H9 (cell line): ENCODE measurements at regions not wholly inside any gene's neighbourhood (a gene's known extent, or its start where the extent isn't known, plus 50 kb on each side); places are given as distances from the start of the nearest gene placed in this dataset.

Source experiments
- DNase-seq: peaks from one replicate; pipeline ENCODE4 v3.0.0-alpha.2; 2017
- H2AFZ ChIP-seq: one replicate; pipeline ENCODE4 v1.6.1; 2013; ENCODE audit warnings: mild to moderate bottlenecking, low read length, control low read depth, moderate library complexity
- H2AK5ac ChIP-seq: 2 replicates; pipeline ENCODE4 v1.6.1; 2013; ENCODE audit warnings: low read length, control low read depth, mixed read lengths; ENCODE audit not compliant: insufficient read length
- H2BK120ac ChIP-seq: one replicate; pipeline ENCODE4 v1.6.1; 2013; ENCODE audit warnings: low read depth, mild to moderate bottlenecking, low read length, control low read depth, inconsistent platforms; ENCODE audit not compliant: poor library complexity, severe bottlenecking
- H2BK12ac ChIP-seq: 2 replicates; pipeline ENCODE4 v1.6.1; 2013; ENCODE audit warnings: low read length, control low read depth, mixed read lengths, low read depth; ENCODE audit not compliant: insufficient read length
- H2BK15ac ChIP-seq: 2 replicates; pipeline ENCODE4 v1.6.1; 2013; ENCODE audit warnings: low read depth, low read length, control low read depth
- H2BK20ac ChIP-seq: one replicate; pipeline ENCODE4 v1.6.1; 2013; ENCODE audit warnings: low read depth, mild to moderate bottlenecking, low read length, control low read depth, inconsistent platforms; ENCODE audit not compliant: poor library complexity, severe bottlenecking
- H2BK5ac ChIP-seq: 2 replicates; pipeline ENCODE4 v1.6.1; 2013; ENCODE audit warnings: low read length, control low read depth, mixed read lengths; ENCODE audit not compliant: insufficient read length
- H3K14ac ChIP-seq: 2 replicates; pipeline ENCODE4 v1.6.1; 2013; ENCODE audit warnings: low read length, control low read depth; ENCODE audit not compliant: insufficient read depth
- H3K18ac ChIP-seq: 2 replicates; pipeline ENCODE4 v1.6.1; 2013; ENCODE audit warnings: low read depth, mild to moderate bottlenecking, mixed read lengths, low read length, control low read depth; ENCODE audit not compliant: insufficient read length
- H3K23ac ChIP-seq: 2 replicates; pipeline ENCODE4 v1.6.1; 2013; ENCODE audit warnings: low read length, control low read depth, mixed read lengths, low read depth; ENCODE audit not compliant: insufficient read length
- H3K23me2 ChIP-seq: 2 replicates; pipeline ENCODE4 v1.6.1; 2013; ENCODE audit warnings: low read depth, mild to moderate bottlenecking, mixed read lengths, low read length, control low read depth; ENCODE audit not compliant: insufficient read length, poor library complexity, severe bottlenecking
- H3K27ac ChIP-seq: 2 replicates; pipeline ENCODE4 v1.5.1; 2013; ENCODE audit warnings: low read length, control low read depth, mixed read lengths, low read depth; ENCODE audit not compliant: insufficient read length
- H3K27me3 ChIP-seq: 2 replicates; pipeline ENCODE4 v1.6.1; 2013; ENCODE audit warnings: low read length, control low read depth, inconsistent platforms; ENCODE audit not compliant: insufficient read depth
- H3K4ac ChIP-seq: 2 replicates; pipeline ENCODE4 v1.6.1; 2013; ENCODE audit warnings: low read depth, mild to moderate bottlenecking, control low read depth, inconsistent platforms, low read length, moderate library complexity
- H3K4me1 ChIP-seq: 2 replicates; pipeline ENCODE4 v1.6.1; 2013; ENCODE audit warnings: low read length, control low read depth, inconsistent platforms; ENCODE audit not compliant: insufficient read depth
- H3K4me2 ChIP-seq: 2 replicates; pipeline ENCODE4 v1.6.1; 2013; ENCODE audit warnings: low read length, control low read depth, mixed read lengths; ENCODE audit not compliant: insufficient read length, insufficient read depth
- H3K56ac ChIP-seq: 2 replicates; pipeline ENCODE4 v1.6.1; 2013; ENCODE audit warnings: low read depth, mild to moderate bottlenecking, mixed read lengths, low read length, control low read depth; ENCODE audit not compliant: insufficient read length
- H3K79me1 ChIP-seq: 2 replicates; pipeline ENCODE4 v1.6.1; 2013; ENCODE audit warnings: low read depth, mild to moderate bottlenecking, moderate library complexity, low read length, control low read depth, inconsistent platforms; ENCODE audit not compliant: insufficient read depth, poor library complexity, severe bottlenecking
- H3K79me2 ChIP-seq: 2 replicates; pipeline ENCODE4 v1.6.1; 2013; ENCODE audit warnings: low read length, control low read depth, inconsistent platforms; ENCODE audit not compliant: insufficient read depth
- H3K9ac ChIP-seq: 2 replicates; pipeline ENCODE4 v1.6.1; 2013; ENCODE audit warnings: low read length, control low read depth, mixed read lengths; ENCODE audit not compliant: insufficient read length; ENCODE audit errors: extremely low read depth
- H3K9me3 ChIP-seq: one replicate; pipeline ENCODE4 v1.6.1; 2013; ENCODE audit warnings: low read depth, low read length, inconsistent platforms; ENCODE audit not compliant: control insufficient read depth
- H3T11ph ChIP-seq: one replicate; pipeline ENCODE4 v1.6.1; 2013; ENCODE audit warnings: mild to moderate bottlenecking, low read length, control low read depth, inconsistent platforms
- H4K20me1 ChIP-seq: one replicate; pipeline ENCODE4 v1.6.1; 2013; ENCODE audit not compliant: control insufficient read depth, insufficient read length, insufficient read depth
- H4K5ac ChIP-seq: 2 replicates; pipeline ENCODE4 v1.6.1; 2013; ENCODE audit warnings: low read depth, mild to moderate bottlenecking, mixed read lengths, low read length, control low read depth; ENCODE audit not compliant: insufficient read length
- H4K8ac ChIP-seq: replicated peaks from 2 replicates; pipeline ENCODE4 v1.6.1; 2013; ENCODE audit warnings: low read length, control low read depth, mixed read lengths, low read depth; ENCODE audit not compliant: insufficient read length
- H4K91ac ChIP-seq: 2 replicates; pipeline ENCODE4 v1.6.1; 2013; ENCODE audit warnings: low read depth, mild to moderate bottlenecking, moderate library complexity, mixed read lengths, low read length, control low read depth; ENCODE audit not compliant: insufficient read length
- H3K27ac Mint-ChIP-seq, 3 experiments: 2 replicates in 2 of 3; 3 replicates in 1 of 3; pipeline ENCODE4 v1.8.0; 2020 to 2021; ENCODE audit warnings: mixed read lengths in 3 of 3, mild to moderate bottlenecking in 1 of 3, moderate library complexity in 1 of 3
- H3K27me3 Mint-ChIP-seq: 2 replicates; pipeline ENCODE4 v1.8.0; 2021; ENCODE audit warnings: low read depth, mild to moderate bottlenecking, moderate library complexity, mixed read lengths
- H3K36me3 Mint-ChIP-seq, 3 experiments: 2 replicates in 2 of 3; 3 replicates in 1 of 3; pipeline ENCODE4 v1.8.0; 2020 to 2021; ENCODE audit warnings: low read depth in 3 of 3, mixed read lengths in 3 of 3; ENCODE audit not compliant: insufficient read depth in 1 of 3
- H3K4me1 Mint-ChIP-seq, 2 experiments: 2 replicates each; pipeline ENCODE4 v1.8.0; 2020; ENCODE audit warnings: mixed read lengths in 2 of 2
- H3K4me3 Mint-ChIP-seq, 2 experiments: 2 replicates in 1 of 2; 3 replicates in 1 of 2; pipeline ENCODE4 v1.8.0; 2020 to 2021; ENCODE audit warnings: mild to moderate bottlenecking in 2 of 2, mixed read lengths in 2 of 2, moderate library complexity in 1 of 2
- H3K9me3 Mint-ChIP-seq, 2 experiments: 2 replicates in 1 of 2; 3 replicates in 1 of 2; pipeline ENCODE4 v1.8.0; 2020; ENCODE audit warnings: mild to moderate bottlenecking in 2 of 2, mixed read lengths in 2 of 2, moderate library complexity in 1 of 2
- CTCF ChIP-seq: fragments of 200-600 bp; sonication (generic); conservative IDR thresholded peaks from 3 replicates; pipeline ENCODE4 v1.8.0; 2021; ENCODE audit warnings: antibody characterized with exemption, mild to moderate bottlenecking
- WGBS: extraction: QIAGEN DNeasy Blood & Tissue Kit; methylation state at CpG from one replicate; pipeline ENCODE4 v1.1.7; 2013; ENCODE audit warnings: missing lambda C conversion rate, low lambda C conversion rate, mixed read lengths; ENCODE audit not compliant: insufficient read length; ENCODE audit errors: extremely low coverage; 5-methylcytosine and 5-hydroxymethylcytosine counted together

DNA sequence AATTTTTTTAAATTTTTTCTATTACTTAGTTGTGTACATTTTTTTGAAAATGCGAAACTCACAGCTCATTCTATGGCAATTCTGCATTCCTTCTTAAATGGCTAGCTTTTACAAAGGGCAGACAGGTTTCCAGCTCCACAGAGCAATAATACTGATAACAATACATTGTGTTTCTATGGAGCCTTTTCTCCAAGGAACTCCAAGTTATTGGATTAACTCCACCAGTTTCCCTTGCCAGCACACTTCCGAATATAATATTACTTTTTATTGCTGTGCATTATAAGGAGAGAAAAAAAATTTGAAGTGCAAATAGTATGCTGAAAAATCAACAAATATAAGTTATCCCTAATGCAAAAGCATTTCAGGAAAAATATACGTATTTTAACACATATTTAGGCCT is 127.5 kb upstream of the PSMD7 start:
- H3K27ac Mint-ChIP-seq, result no peak overlapping the region

More for the DNA sequence above, 127.5 kb upstream of the PSMD7 start:
- Histone ChIP-seq H3K23me2 (no peaks in the 10 kb centered on the region), H3K9ac (no peak overlapping the region), H2BK5ac (no peak overlapping the region), H3K14ac (no peak overlapping the region), H3K4me2 (no peak overlapping the region), H3K23ac (no peak overlapping the region), H3K9me3 (no peaks in the 10 kb centered on the region), H4K20me1 (no peaks in the 10 kb centered on the region), H2AFZ (no peak overlapping the region), H3K56ac (no peak overlapping the region), H3K79me2 (no peaks in the 10 kb centered on the region), H2AK5ac (no peak overlapping the region), H3K18ac (no peak overlapping the region), H2BK20ac (no peak overlapping the region), H4K8ac (no peak overlapping the region), H3T11ph (no peak overlapping the region), H3K27ac (no peak overlapping the region), H3K27me3 (no peaks in the 10 kb centered on the region), H2BK15ac (no peak overlapping the region), H2BK12ac (no peak overlapping the region), H4K91ac (no peak overlapping the region), H3K79me1 (no peaks in the 10 kb centered on the region), H2BK120ac (no peak overlapping the region), H3K4ac (no peak overlapping the region), H4K5ac (no peak overlapping the region), H3K4me1 (no peaks in the 10 kb centered on the region)
- Mint-ChIP-seq H3K4me1 (0 out of 4 replicates have a peak, but pooled peaks cover 0 to 3% of the 10 kb centered on the region in 2 experiments), H3K4me3 (no peak overlapping the region), H3K36me3 (no peaks in the 10 kb centered on the region), H3K9me3 (no peaks in the 10 kb centered on the region), H3K27me3 (no peaks in the 10 kb centered on the region; the same call in 1 of the 2 replicates)
- no peak for DNase-seq
- TF ChIP-seq CTCF, result no peak
- no CpG with 5 or more reads among the region's 3 CpGs for WGBS
